8988T (cell line): ENCODE measurements at regions not wholly inside any gene's neighbourhood (a gene's known extent, or its start where the extent isn't known, plus 50 kb on each side); places are given as distances from the start of the nearest gene placed in this dataset.
"Not testable (repeated sequence)": the region's sequence is repeated elsewhere in the genome, so short reads cannot be mapped to it uniquely, and the experiment has no call there.

ENCODE experiments used
- DNase-seq: peaks from one replicate; pipeline ENCODE4 v3.0.0; 2011

DNA sequence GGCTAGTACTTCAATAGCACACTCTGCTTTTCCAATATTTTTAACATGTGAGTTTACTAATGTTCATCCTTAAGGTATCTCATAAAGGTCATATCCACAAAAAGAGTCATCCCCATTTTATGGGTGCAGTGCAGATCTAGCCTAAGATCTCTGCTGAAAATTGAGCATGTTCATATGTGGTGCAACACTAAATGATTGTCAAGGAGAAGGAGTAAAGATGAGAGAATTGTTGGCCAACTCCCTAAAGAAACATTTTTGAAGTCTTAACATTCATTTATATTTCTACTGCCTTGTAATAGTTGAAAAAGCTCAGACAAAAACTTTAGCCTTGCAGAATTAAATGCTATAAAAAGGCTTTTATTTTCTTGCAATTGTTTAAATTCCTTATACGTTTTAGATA, 1159.6 kb downstream of the TBL1XR1 start:
- no peak for DNase-seq

- DNase-seq: no peak
These were observed 1165.2 kb downstream of the TBL1XR1 start for GRCh38 chr3:176032043-176032442.

- not testable (repeated sequence) for DNase-seq
These were observed 1157.1 kb downstream of the NAALADL2 start for GRCh38 chr3:176016203-176016602.

- not testable (repeated sequence) for DNase-seq
These were observed 1156.1 kb downstream of the NAALADL2 start for GRCh38 chr3:176015228-176015627.

- no peak for DNase-seq
These were observed 1150.1 kb downstream of the NAALADL2 start for GRCh38 chr3:176009256-176009655.

GRCh38 chr3:176005564-176005963, 1146.4 kb downstream of the NAALADL2 start:
- no peak for DNase-seq

DNA sequence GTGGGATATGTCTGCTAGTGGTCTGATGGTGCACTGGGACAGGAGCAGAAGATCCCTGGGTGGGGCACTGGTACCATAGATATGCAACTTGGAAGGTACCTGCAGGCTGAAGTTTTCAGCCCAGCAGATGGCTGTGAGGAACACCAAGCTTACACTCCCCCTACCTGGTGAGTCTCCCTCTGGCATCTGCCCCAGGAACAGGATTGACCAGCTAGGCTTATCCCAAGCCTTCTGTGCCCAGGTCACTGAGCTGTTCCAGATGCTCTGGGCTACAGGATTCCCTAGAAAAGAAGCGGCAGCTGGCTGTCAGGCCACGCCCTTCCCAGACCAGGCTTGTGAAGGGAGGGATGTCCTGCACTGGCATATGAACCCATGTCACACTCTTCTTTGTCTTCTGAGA, 1130.0 kb downstream of the NAALADL2 start:
- DNase-seq: no peak

DNA sequence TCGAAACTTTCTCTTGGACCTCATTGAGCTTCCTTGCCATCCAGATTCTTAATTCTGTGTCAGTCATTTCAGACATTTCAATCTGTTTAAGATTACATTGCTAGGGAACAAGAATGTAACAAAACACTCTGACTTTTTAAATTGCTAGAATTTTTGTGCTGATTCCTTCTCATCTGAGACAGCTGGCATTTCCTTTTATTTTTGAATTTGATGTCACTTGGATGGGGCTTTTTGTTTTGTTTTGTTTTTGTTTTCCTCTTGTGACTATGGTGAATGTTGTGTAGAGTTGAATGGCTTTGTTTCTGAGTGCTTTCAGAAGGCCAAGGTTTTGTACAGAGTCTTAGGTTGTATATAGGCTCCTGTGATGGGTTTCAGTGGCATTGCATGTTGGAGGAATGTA, 1129.3 kb downstream of the NAALADL2 start:
- no peak for DNase-seq

DNA sequence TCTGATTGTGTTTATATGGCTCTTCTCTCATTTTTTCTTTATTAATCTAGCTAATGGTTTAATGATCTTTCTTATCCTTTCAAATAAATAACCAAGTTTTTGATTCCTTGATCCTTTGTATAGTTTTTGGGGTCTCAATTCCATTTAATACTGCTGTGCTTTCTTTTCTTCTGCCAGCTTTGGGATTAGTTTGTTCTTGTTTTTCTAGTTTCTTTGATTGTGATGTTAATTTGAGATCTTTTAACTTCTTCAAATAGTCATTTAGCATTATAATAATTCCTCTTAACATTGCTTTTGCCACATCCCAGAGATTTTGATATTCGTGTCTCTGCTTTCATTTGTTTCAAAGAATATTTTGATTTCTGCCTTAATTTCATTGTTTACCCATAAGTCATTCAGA, 1126.6 kb downstream of the NAALADL2 start:
- no peak for DNase-seq

DNA sequence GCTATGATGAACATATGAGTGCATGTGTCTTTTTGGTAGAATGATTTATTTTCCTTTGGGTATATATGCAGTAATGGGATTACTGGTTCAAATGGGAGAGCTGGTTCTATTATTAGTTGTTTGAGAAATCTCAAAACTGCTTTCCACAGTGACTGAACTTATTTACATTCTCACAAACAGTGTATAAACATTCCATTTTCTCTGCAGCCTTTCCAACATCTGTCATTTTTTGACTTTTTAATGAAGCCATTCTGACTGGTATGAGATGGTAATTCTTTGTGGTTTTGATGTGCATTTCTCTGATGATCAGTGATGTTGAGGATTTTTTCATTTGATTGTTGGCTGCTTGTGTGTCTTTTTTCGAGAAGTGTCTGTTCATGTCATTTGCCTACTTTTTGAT, 1124.2 kb downstream of the NAALADL2 start:
- DNase-seq: no peak

DNA sequence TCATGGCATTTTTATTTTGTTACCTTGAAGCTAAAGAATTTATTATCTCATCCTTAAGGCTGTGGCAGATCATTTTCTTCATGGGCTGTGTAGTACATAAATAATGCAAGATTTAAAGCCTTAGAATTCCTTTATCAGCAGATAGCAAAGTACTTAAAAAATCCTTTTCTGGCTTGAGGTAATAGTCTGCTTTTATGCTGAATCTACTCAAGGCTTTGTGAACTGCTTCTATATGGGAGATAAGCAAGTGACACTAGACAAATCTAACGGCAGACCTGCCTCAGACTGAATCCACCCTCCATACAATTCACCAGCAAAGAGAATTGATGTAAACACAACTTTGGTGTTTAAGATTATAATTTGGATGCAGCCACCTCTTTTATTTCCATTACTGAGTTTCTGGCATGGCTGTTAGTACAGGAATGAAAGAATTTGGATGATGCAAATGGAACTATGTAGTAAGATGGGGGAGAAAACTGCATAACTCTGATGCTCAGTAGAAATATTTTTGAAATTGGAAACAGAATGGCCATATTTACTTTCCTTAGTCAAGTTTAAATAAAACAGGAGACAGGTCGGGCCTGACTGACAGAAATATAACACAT, 1121.5 kb downstream of the NAALADL2 start:
- DNase-seq: no peak

DNA sequence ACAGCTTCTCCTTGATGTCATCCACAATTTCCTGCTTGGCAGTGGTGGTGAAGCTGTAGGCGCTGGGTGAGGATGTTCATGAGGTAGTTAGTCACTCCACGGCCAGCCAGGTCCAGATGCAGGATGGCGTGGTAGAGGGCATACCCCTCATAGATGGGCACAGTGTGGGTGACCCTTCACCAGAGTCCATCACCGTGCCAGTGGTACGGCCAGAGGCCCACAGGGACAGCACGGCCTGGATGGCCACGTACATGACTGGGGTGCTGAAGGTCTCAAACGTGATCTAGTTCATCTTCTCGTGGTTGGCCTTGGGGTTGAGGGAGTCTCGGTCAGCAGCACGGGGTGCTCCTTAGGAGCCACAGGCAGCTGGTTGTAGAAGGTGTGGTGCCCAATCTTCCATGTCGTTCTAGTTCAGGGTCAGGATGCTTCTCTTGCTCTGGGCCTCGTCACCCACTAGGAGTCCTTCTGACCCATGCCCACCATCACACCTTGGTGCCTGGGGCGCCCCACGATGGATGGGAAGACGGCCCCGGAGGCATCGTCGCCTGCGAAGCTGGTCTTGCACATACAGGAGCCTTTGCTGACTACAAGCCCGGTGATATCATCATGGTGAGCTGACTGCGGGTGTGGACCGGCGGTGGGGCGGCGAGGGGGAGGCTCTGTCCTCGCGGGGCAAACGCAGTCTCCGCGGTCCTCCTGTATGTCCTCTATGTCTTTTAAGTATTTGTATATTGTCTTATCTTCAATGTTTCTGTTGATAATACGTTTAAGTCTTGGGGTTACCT, 1119.0 kb downstream of the NAALADL2 start:
- no peak for DNase-seq

- no peak for DNase-seq
These were observed 1110.3 kb downstream of the NAALADL2 start for GRCh38 chr3:175969456-175969855.

DNA sequence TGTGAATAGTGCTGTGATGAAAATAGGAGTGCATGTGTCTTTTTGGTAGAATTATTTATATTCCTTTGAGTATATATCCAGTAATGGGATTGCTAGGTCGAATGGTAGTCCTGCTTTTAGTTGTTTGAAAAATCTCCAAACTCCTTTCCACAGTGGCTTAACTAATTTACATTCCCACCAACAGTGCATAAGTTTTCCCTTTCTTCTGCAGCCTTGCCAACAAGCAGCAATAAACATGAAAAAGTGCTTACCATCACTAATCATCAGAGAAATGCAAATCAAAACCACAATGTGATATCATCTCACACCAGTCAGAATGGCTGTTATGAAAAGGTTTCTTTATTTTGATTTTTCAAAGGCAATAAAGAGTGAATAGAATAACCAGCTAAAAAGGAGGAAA, 1105.9 kb downstream of the NAALADL2 start:
- DNase-seq: no peak

DNA sequence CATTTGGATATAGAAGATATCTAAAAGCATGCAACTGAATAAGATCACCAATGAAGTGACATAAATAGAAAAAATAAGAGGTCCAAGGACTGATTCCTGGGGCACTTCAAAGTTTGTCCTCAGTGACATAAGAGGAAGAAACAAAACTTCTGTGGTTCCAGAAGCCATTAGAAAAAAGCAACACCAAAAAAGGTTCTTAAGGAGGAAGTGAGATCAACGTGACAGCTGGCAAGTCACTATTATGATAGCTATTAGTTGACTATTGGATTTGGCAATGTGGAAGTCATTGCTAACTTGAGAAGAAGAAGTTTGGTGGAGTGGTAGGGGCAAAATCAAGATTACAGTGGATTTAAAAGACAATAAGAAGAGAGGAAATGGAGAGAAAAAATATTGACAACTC, 1098.3 kb downstream of the NAALADL2 start:
- no peak for DNase-seq

DNA sequence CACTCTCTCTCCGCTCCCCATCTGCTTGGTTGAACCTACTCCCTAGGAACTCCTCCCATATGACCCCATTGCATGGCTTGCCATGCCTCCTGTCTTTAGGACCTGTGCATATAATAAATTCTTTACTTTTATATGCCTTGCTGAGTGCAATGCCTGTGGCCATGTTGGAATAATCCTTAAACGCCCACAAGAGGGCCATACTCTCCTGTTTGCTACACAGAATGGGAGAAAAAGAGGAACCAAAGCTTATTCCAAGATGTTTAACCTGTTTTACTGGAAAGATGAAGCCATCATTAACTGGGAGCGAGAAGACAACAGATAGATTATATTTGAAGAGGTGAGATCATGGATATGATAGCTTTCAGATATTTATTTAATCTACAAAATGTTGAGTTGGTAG, 1097.8 kb downstream of the NAALADL2 start:
- no peak for DNase-seq

DNA sequence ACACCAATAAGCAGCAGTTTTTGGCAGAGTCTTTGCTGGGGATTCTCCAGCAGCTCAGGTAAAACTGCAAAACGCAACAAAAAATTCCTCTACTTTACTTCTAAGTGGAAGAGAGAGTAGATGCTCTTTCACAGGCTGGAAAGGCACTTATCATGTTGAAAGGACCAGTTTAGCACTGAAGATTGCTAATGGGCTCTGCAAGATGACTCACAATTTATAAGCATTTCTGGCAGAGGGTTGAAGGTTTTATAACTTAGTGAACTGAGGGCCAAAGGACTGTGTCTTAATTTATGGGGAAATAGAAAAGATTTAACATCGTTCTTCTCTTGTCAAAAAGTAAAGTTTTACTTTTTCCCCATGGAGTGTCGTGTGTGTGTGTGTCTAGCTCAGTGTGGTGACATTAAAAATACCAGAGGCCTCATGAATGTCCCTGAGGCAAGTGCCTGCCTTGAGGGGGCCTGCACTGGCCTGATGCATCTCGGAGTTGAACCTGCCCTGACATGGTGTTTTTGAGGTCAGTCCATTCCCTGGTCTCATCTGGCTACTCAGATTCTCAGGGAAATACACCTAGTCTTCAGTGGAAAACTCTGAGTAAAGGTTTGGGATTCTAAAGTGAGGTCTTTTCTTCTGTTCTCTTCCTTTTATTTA, 1092.0 kb downstream of the NAALADL2 start:
- DNase-seq: no peak

DNA sequence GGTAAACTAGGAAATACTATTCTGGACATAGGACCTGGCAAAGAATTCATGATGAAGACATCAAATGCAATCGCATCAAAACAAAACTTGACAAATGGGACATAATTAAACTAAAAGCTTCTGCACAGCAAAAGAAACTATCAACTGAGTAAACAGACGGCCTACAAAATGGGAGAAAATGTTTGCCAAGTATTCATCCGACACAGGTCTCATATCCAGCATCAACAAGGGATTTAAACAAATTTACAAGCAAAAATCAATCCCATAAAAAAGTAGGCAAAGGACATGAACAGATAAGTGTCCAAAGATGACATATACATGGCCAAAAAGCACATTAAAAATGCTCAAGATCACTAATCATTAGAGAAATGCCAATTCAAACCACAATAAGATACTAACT, 1088.9 kb downstream of the NAALADL2 start:
- no peak for DNase-seq

DNA sequence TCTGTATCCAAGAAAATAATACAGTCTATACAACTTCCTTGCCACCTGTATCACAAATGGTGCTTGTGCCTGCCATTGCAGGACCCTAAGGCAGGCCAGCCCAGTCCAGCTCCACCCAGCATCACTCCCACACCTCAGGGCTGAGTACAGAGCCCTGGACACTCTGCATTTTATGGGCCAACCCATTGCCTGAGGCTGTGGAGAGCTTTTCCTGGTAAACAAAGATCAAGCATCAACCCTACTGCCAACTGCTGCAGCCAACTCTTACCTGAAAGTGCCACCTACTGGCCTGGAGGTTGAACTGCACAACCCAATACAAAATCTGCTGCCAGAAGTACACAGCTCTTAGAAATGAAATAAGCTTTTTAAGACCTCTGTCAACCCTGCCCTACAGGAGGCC, 1082.2 kb downstream of the NAALADL2 start:
- DNase-seq: no peak

DNA sequence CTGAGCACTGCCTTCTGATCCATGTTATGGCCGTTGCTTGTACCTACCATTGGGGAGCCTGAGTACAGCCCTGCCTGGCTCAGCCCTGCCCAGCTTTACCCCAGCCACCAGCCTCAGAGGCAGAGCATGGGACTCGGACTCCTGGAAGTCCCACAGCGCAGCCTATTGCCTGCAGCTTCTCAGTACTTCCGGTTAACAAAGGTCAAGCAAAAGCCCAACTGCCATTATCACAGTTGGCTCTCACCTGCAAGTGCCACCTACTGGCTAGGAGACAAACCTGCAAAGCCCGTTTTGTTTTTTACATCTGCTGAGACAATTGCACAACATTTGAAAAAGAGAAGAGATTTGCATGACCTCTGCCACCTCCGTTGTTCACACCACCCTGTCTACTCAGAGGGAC, 1081.7 kb downstream of the NAALADL2 start:
- DNase-seq: no peak

DNA sequence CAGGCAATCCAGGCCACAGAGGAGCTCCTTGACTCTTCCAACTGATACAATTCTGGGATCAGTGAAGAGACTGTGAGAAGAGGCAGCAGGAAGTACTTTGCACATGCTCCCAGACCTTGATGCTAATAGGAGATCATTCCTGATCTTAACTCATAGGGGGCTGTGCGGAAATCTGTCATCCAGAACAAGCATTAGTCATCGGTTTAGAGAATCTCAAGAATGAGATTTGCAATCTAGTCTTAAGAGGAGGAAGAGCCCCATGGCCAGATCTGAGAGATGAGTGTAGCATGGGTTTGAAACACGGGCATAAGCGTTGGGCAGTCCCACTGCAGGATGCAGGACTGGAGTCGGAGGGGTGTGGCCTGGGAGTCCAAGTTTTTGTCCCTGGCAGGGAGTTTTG, 1081.1 kb downstream of the NAALADL2 start:
- no peak for DNase-seq

DNA sequence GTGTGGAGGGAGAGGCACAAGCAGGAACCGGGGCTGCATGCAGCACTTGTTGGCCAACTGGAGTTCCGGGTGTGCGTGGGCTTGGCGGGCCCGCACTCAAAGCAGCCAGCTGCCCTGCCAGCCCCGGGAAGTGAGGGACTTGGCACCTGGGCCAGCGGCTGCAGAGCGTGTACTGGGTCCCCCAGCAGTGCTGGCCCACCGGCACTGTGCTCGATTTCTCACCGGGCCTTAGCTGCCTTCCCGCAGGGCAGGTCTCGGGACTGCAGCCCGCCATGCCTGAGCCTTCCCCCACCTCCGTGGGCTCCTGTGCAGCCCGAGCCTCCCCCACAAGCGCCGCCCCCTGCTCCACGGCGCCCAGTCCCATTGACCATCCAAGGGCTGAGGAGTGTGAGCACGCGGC, 1078.2 kb downstream of the NAALADL2 start:
- not testable (repeated sequence) for DNase-seq

DNA sequence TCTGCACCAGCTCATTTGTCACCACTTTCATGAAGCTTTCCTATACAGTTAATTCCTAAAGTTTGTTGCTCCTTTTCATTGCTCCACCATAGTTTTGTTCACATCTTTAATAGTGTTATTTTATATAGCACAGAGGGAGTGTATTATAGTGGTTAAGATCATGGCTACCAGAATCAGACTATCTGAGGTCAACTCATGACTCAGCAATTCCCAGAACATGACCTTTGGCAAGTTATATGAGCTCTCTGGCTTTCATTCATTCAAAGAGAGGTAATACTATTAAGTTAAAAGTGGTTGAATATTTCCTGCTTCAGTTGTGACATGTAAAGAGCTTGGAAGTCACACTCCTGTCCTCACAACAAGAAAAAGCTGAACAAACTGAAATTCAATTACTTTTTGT, 1073.5 kb downstream of the NAALADL2 start:
- no peak for DNase-seq

DNA sequence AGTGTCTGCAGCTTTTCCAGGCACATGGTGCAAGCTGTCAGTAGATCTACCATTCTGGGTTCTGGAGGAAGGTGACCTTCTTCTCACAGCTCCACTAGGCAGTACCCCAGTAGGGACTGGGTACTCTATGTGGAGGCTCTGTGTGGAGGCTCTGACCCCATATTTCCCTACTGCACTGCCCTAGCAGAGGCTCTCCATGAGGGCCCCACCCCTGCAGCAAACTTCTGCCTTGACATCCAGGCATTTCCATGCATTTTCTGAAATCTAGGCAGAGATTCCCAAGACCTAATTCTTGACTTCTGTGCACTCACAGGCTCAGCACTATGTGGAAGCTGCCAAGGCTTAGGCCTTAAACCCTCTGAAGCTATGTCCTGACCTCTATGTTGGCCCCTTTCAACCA, 1060.0 kb downstream of the NAALADL2 start:
- no peak for DNase-seq
